OCI-LY7 (cell line): ENCODE measurements at regions not wholly inside any gene's neighbourhood (a gene's known extent, or its start where the extent isn't known, plus 50 kb on each side); places are given as distances from the start of the nearest gene placed in this dataset.

Experiments used
- CTCF ChIP-seq: fragments of 200-600 bp; sonication (generic); conservative IDR thresholded peaks from 2 replicates; pipeline ENCODE4 v1.5.1; 2014; ENCODE audit warnings: mild to moderate bottlenecking, antibody characterized with exemption, low read length, moderate library complexity, mixed read lengths
- EZH2phosphoT487 ChIP-seq: fragments of 200-600 bp; sonication (generic); IDR thresholded peaks from 2 replicates; pipeline ENCODE4 v1.6.1; 2018; ENCODE audit warnings: low read depth, borderline replicate concordance, mild to moderate bottlenecking, mixed run types, antibody characterized with exemption, low read length, moderate library complexity, mixed read lengths

- TF ChIP-seq CTCF = no peak
- TF ChIP-seq EZH2phosphoT487 = no peak
Observed at GRCh38 chr2:65529419-65529818, 97.0 kb upstream of the SPRED2 start.
